Hepatocyte (in vitro differentiated cells): ENCODE measurements at regions not wholly inside any gene's neighbourhood (a gene's known extent, or its start where the extent isn't known, plus 50 kb on each side); places are given as distances from the start of the nearest gene placed in this dataset.
A peak's percentile ranks its signal among the peaks of the same experiment; 100 is the strongest.

Source experiments
- DNase-seq: peaks from one replicate; pipeline ENCODE4 v3.0.0-alpha.2; 2016; ENCODE audit warnings: low spot score
- H2AFZ ChIP-seq: fragments of 200-600 bp; sonication (generic); 2 replicates; pipeline ENCODE4 v1.6.0; 2016; ENCODE audit warnings: antibody characterized with exemption, mild to moderate bottlenecking
- H3K27ac ChIP-seq: fragments of 200-600 bp; sonication (generic); 2 replicates; pipeline ENCODE4 v1.5.1; 2016; ENCODE audit warnings: mild to moderate bottlenecking
- H3K27me3 ChIP-seq: fragments of 200-600 bp; sonication (generic); 2 replicates; pipeline ENCODE4 v1.6.1; 2016
- H3K36me3 ChIP-seq: fragments of 200-600 bp; sonication (generic); replicated peaks from 2 replicates; pipeline ENCODE4 v1.5.1; 2016; ENCODE audit warnings: low read depth; ENCODE audit not compliant: insufficient read depth
- H3K4me1 ChIP-seq: fragments of 200-600 bp; sonication (generic); 2 replicates; pipeline ENCODE4 v1.5.1; 2016; ENCODE audit warnings: mild to moderate bottlenecking, moderate library complexity; ENCODE audit not compliant: insufficient read depth
- H3K4me2 ChIP-seq: fragments of 200-600 bp; sonication (generic); 2 replicates; pipeline ENCODE4 v1.6.0; 2016
- H3K4me3 ChIP-seq: fragments of 200-600 bp; sonication (generic); 2 replicates; pipeline ENCODE4 v1.5.1; 2016; ENCODE audit warnings: mild to moderate bottlenecking
- H3K79me2 ChIP-seq: fragments of 200-600 bp; sonication (generic); 2 replicates; pipeline ENCODE4 v1.6.0; 2017; ENCODE audit warnings: mild to moderate bottlenecking
- H3K9me2 ChIP-seq: fragments of 200-600 bp; sonication (generic); replicated peaks from 2 replicates; pipeline ENCODE4 v1.6.0; 2017; ENCODE audit warnings: mild to moderate bottlenecking; ENCODE audit not compliant: insufficient read depth
- H3K9me3 ChIP-seq: fragments of 200-600 bp; sonication (generic); 2 replicates; pipeline ENCODE4 v1.5.1; 2016; ENCODE audit warnings: low read depth, mild to moderate bottlenecking
- H4K20me1 ChIP-seq: fragments of 200-600 bp; sonication (generic); 2 replicates; pipeline ENCODE4 v1.6.0; 2016; ENCODE audit warnings: mild to moderate bottlenecking; ENCODE audit not compliant: insufficient read depth, poor library complexity, severe bottlenecking
- CTCF ChIP-seq: fragments of 200-600 bp; sonication (generic); IDR thresholded peaks from 2 replicates; pipeline ENCODE4 v1.5.1; 2016; ENCODE audit warnings: antibody characterized with exemption, mild to moderate bottlenecking; ENCODE audit not compliant: poor library complexity
- EZH2 ChIP-seq: fragments of 200-600 bp; sonication (generic); IDR thresholded peaks from 2 replicates; pipeline ENCODE4 v1.6.1; 2016; ENCODE audit warnings: antibody characterized with exemption, mild to moderate bottlenecking, borderline replicate concordance
- EZH2phosphoT487 ChIP-seq: fragments of 200-600 bp; sonication (generic); IDR thresholded peaks from one replicate; pipeline ENCODE4 v1.6.1; 2018; ENCODE audit warnings: antibody characterized with exemption, mild to moderate bottlenecking, low read depth, moderate library complexity; ENCODE audit not compliant: unreplicated experiment, severe bottlenecking
- WGBS: methylation state at CpG from one replicate; pipeline ENCODE4 v1.1.6; 2016; ENCODE audit warnings: low lambda C conversion rate; ENCODE audit errors: missing lambda C conversion rate; 5-methylcytosine and 5-hydroxymethylcytosine counted together

GRCh38 chr1:234718496-234719453 lies 108.8 kb upstream of the IRF2BP2 start:
- Histone ChIP-seq H3K9me2 (no peaks in the 10 kb centered on the region), H3K4me1 (peaks cover 81% of the 10 kb centered on the region), H3K36me3 (no peaks in the 10 kb centered on the region), H3K4me2 (no peak overlapping the region), H3K4me3 (no peak overlapping the region), H3K27ac (peak overlapping the region; percentile 96), H4K20me1 (no peaks in the 10 kb centered on the region), H3K9me3 (no peaks in the 10 kb centered on the region), H2AFZ (no peak overlapping the region), H3K27me3 (no peaks in the 10 kb centered on the region), H3K79me2 (no peaks in the 10 kb centered on the region)
- no peak for DNase-seq
- no peak for TF ChIP-seq CTCF
- TF ChIP-seq EZH2 = no peak
- TF ChIP-seq EZH2phosphoT487 = no peak
- 70% methylated on average over 10 of the region's 10 CpGs for WGBS

- peak; percentile 63 for DNase-seq
- Histone ChIP-seq H3K36me3 (no peaks in the 10 kb centered on the region), H3K4me1 (peaks cover 77% of the 10 kb centered on the region), H2AFZ (no peak overlapping the region), H3K4me3 (no peak overlapping the region), H3K79me2 (no peaks in the 10 kb centered on the region), H3K9me2 (no peaks in the 10 kb centered on the region), H3K27ac (peak overlapping the region; percentile 96), H3K9me3 (no peaks in the 10 kb centered on the region), H3K4me2 (peak overlapping the region; percentile 48), H3K27me3 (no peaks in the 10 kb centered on the region), H4K20me1 (no peaks in the 10 kb centered on the region)
- no peak for TF ChIP-seq CTCF
- WGBS = 35% methylated on average over 15 of the region's 15 CpGs
Observed at GRCh38 chr1:234716908-234717375, 107.0 kb upstream of the IRF2BP2 start.

- H3K4me2 ChIP-seq = peak overlapping the region; percentile 48
- TF ChIP-seq EZH2phosphoT487 (no peak), EZH2 (no peak), CTCF (no peak)
- H3K27ac ChIP-seq = peak overlapping the region; percentile 96
Observed at GRCh38 chr1:234715252-234716014, 105.5 kb upstream of the IRF2BP2 start.

More at GRCh38 chr1:234715252-234716014, 105.5 kb upstream of the IRF2BP2 start:
- H3K4me3 ChIP-seq = no peak overlapping the region
- no peaks in the 10 kb centered on the region for H3K9me2 ChIP-seq
- no peaks in the 10 kb centered on the region for H3K9me3 ChIP-seq
- H3K27me3 ChIP-seq = no peaks in the 10 kb centered on the region
- H3K4me1 ChIP-seq = peaks cover 75% of the 10 kb centered on the region
- no peaks in the 10 kb centered on the region for H4K20me1 ChIP-seq
- H2AFZ ChIP-seq = no peak overlapping the region
- no peaks in the 10 kb centered on the region for H3K36me3 ChIP-seq
- H3K79me2 ChIP-seq = no peaks in the 10 kb centered on the region
- 70% methylated on average over 10 of the region's 10 CpGs for WGBS
- no peak for DNase-seq
